Nephron progenitor cell (in vitro differentiated cells): ENCODE measurements at regions not wholly inside any gene's neighbourhood (a gene's known extent, or its start where the extent isn't known, plus 50 kb on each side); places are given as distances from the start of the nearest gene placed in this dataset.

Source experiments
- DNase-seq: peaks from one replicate; pipeline ENCODE4 v3.0.0; 2021
- H3K27ac Mint-ChIP-seq: 2 replicates; pipeline ENCODE4 v1.8.0; 2021; ENCODE audit warnings: mild to moderate bottlenecking, moderate library complexity, mixed read lengths
- H3K27me3 Mint-ChIP-seq: 2 replicates; pipeline ENCODE4 v1.8.0; 2021; ENCODE audit warnings: mild to moderate bottlenecking, low read depth, mixed read lengths; ENCODE audit not compliant: poor library complexity
- H3K36me3 Mint-ChIP-seq: 2 replicates; pipeline ENCODE4 v1.8.0; 2021; ENCODE audit warnings: low read depth, mixed read lengths
- H3K4me1 Mint-ChIP-seq: 2 replicates; pipeline ENCODE4 v1.8.0; 2021; ENCODE audit warnings: mixed read lengths
- H3K4me3 Mint-ChIP-seq: 2 replicates; pipeline ENCODE4 v1.8.0; 2021; ENCODE audit warnings: mild to moderate bottlenecking, moderate library complexity, mixed read lengths
- H3K9me3 Mint-ChIP-seq: 2 replicates; pipeline ENCODE4 v1.8.0; 2021; ENCODE audit warnings: mild to moderate bottlenecking, moderate library complexity, mixed read lengths
- TF ChIP-seq, protein P1 (sequence below): fragments of 200-600 bp; sonication (generic); IDR thresholded peaks from 2 replicates; pipeline ENCODE4 v1.5.0; 2021; ENCODE audit warnings: antibody characterized with exemption

DNA sequence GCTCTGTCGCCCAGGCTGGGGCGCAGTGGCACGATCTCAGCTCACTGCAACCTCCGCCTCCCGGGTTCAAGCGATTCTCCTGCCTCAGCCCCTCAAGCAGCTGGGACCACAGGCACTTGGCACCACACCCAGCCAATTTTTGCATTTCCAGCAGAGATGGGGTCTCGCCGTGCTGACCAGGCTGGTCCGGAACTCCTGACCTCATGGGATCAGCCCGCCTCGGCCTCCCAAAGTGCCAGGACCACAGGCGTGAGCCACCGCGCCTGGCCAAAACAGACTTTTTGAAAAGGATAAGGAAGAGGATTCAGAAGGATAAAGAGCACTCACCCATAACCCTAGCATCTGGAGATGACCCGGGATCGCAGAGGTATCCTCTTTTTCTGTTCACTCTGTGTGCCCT, 224.5 kb upstream of the AGTR2 start:
- Mint-ChIP-seq H3K27me3 (no peaks in the 10 kb centered on the region), H3K4me1 (no peaks in the 10 kb centered on the region), H3K4me3 (no peak overlapping the region), H3K36me3 (peaks cover 100% of the 10 kb centered on the region), H3K9me3 (peaks cover 74% of the 10 kb centered on the region), H3K27ac (no peak overlapping the region)
- TF ChIP-seq, protein P1, sequence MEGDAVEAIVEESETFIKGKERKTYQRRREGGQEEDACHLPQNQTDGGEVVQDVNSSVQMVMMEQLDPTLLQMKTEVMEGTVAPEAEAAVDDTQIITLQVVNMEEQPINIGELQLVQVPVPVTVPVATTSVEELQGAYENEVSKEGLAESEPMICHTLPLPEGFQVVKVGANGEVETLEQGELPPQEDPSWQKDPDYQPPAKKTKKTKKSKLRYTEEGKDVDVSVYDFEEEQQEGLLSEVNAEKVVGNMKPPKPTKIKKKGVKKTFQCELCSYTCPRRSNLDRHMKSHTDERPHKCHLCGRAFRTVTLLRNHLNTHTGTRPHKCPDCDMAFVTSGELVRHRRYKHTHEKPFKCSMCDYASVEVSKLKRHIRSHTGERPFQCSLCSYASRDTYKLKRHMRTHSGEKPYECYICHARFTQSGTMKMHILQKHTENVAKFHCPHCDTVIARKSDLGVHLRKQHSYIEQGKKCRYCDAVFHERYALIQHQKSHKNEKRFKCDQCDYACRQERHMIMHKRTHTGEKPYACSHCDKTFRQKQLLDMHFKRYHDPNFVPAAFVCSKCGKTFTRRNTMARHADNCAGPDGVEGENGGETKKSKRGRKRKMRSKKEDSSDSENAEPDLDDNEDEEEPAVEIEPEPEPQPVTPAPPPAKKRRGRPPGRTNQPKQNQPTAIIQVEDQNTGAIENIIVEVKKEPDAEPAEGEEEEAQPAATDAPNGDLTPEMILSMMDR = no peak
- no peak for DNase-seq

DNA sequence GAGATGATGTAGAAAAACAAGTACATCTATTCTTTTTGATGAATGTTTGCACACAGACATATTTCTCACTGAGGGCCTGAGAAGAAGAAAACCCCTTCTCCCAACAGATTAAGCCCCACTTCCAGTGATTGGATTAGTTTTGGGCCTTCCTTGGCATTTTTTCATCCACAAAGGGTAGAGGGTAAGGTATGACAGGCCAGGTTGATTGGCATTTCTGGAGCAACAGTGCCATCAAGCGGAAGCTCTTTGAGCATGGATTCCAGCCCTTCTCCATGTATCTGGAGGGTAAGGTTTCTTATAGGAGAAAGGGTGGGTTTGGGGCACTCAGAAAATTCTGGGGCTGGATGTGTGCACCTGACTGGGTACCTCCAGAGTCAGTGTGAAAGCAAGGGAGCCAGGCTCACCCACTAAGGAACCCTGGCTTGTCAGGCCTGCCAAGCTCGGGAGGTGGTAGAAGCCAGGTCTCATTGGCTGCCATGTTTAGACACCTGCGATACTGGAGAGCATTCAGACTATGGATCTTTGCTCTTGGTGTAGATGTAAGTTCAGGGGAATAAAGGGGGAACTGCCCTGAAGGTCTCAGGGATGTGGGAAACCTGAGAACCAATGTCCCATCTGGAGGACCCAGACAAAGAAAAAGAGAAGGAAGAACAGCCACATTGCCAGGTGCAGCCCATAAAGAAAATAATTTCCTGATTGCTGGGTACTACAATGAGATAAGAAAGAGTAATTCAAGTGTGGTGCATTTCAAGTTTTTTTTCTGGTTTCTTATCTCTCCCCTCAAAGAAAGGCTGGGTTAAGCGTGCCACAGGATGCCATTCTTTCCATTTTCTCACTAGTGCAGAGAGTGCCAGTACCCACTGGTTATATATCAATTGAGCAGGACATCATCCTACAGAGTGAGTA, 222.3 kb upstream of the AGTR2 start:
- Mint-ChIP-seq H3K36me3 (peaks cover 98% of the 10 kb centered on the region), H3K9me3 (peaks cover 72% of the 10 kb centered on the region), H3K27ac (no peak overlapping the region), H3K4me1 (no peaks in the 10 kb centered on the region), H3K27me3 (no peaks in the 10 kb centered on the region), H3K4me3 (no peak overlapping the region)
- DNase-seq = no peak
- TF ChIP-seq, protein P1 = no peak

DNA sequence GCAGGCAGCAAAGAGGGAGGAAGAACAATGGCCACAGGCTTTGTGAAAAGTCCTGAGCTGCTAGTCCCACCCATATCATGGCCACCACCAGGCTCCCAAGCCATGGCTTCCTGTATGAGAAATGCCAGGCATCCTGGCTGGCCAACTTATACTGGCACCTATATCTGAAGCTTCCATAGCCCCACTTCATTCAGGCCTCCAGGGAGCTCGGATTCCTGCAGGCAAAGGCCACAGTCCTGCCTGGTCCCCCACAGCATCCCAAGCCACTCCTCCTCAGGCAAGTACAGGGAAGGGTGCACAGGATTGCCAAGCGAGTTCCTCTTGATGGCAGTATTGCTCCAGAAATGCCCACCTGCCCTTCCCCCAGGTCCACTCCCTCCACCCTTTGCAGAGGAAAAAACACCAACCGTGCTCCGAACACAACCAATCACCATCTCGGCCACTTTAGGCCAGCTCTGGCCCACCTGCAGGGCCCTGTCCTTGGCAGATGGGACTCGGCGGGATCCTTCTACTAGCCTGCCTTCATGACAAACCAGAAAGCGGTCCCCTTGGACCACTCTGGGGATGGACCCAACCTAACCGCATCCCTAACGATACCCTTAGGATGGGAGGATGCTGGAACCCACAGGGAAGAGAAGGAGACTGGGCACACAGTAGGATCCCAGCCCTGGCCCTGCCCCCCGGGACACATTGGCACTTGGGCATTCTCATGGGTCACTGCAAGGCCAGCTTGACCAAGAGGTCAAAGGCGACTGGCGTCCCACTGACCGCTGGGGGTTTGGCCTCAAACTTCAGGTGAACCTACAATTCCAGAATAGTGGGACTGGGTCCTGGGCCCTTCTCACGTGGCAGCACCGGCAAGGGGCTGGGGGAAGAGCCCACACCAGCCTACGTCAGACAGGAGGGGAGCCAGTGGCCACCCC, 220.4 kb upstream of the AGTR2 start:
- no peak overlapping the region for H3K27ac Mint-ChIP-seq
- no peak for DNase-seq
- H3K9me3 Mint-ChIP-seq = peaks cover 64% of the 10 kb centered on the region
- TF ChIP-seq, protein P1 = no peak
- H3K36me3 Mint-ChIP-seq = peaks cover 94% of the 10 kb centered on the region
- H3K27me3 Mint-ChIP-seq = no peaks in the 10 kb centered on the region
- no peak overlapping the region for H3K4me3 Mint-ChIP-seq
- H3K4me1 Mint-ChIP-seq = no peaks in the 10 kb centered on the region

DNA sequence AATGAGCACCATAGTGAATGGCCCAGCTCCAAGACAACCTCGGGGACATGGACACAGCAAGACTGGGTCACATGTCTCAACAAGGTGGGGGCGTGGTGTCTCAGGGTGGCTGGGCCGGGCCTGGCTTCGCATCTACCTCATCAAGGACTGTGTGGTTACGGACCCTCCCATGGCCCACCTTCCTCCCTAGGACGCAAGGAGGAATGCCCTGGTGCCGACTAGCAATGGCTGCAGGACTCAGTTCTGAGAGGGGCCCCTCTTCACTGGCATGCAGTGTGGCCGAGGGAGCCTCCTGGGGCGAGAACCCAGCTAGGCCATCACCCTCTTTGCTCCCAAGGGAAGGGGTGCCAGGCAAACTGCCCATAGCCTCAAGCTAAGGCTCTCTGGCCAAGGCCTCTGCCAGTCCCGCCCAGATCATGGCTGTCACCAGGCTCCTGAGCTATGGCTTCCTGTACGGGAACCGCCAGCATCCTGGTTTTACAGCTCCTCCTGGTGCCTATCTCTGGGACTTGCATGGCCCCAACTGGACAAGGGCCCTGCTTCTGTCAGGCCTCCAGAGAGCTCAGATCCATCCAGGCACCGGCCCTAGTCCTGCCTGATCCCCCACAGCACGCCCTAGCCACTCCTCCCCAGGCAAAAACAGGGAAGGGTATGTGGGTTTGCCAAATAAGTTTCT, 218.0 kb upstream of the AGTR2 start:
- Mint-ChIP-seq H3K27me3 (no peaks in the 10 kb centered on the region), H3K36me3 (peaks cover 92% of the 10 kb centered on the region), H3K9me3 (peaks cover 51% of the 10 kb centered on the region), H3K27ac (no peak overlapping the region), H3K4me1 (no peaks in the 10 kb centered on the region), H3K4me3 (no peak overlapping the region)
- TF ChIP-seq, protein P1 = no peak
- no peak for DNase-seq

DNA sequence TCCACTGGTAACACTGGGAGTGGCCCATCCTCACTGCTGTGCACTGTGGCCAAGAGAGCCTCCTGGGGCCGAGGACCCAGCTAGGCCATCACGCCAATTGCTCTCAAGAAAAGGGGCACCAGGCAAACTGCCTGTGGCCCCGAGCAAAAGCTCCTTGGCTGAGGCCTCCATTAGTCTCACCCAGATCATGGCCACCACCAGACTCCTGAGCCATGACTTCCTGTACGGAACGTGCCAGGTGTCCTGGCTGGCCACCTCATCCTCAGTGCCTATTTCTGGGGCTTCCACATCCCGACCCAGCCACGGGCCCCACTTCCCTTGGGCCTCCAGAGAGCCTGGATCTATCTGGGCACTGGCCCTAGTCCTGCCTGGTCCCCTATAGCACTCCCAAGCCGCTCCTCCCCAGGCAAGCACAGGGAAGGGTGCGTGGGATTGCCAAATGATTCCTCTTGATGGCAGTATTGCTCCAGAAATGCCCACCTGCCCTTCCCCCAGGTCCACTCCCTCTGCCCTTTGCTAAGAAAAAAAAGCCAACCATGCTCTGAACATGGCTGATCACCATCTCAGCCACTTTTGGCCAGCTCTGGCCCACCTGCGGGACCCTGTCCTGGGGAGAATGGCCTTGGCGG, 212.6 kb upstream of the AGTR2 start:
- Mint-ChIP-seq H3K4me3 (no peak overlapping the region), H3K9me3 (peaks cover 57% of the 10 kb centered on the region), H3K4me1 (peaks cover 12% of the 10 kb centered on the region), H3K36me3 (peaks cover 89% of the 10 kb centered on the region), H3K27me3 (peaks cover 6% of the 10 kb centered on the region), H3K27ac (no peak overlapping the region)
- TF ChIP-seq, protein P1 = no peak
- no peak for DNase-seq
